ENCODE measurements at regions not wholly inside any gene's neighbourhood (a gene's known extent, or its start where the extent isn't known, plus 50 kb on each side); places are given as distances from the start of the nearest gene placed in this dataset.

GRCh38 chr7:41890631-41891274, 187.9 kb upstream of the INHBA start:
- TF ChIP-seq POLR2AphosphoS5 (IDR thresholded peaks at IDR 0.05; ENCODE audit: borderline replicate concordance, low read depth, low read length) (no peak), EZH2 (IDR thresholded peaks at IDR 0.05) (no peak), FOXP2 (optimal IDR thresholded peaks at IDR 0.05; ENCODE audit: control extremely low read depth, extremely low read length, insufficient read depth) (no peak)

Measured in SK-N-MC (cell line).